ENCODE measurements at regions not wholly inside any gene's neighbourhood (a gene's known extent, or its start where the extent isn't known, plus 50 kb on each side); places are given as distances from the start of the nearest gene placed in this dataset.
"Not testable (repeated sequence)": the region's sequence is repeated elsewhere in the genome, so short reads cannot be mapped to it uniquely, and the experiment has no call there.

DNA sequence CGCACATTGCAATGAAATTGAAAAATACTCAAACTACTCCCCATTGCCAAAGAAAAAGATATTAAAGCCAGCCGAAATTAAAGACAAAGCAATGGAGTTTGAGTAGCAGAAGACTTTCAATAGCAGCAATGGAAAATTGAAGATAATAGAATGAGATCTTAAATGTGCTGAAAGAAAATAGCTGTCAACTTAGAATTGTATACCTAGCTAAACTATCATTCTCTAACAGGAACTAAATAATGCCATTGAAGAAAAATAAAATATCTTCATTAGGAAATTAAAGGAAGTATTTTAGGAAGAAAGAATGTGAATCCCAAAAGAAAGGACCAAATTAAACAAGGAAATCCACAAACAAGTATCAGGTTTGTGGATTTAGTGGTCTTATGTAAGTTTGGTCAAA, 165.6 kb downstream of the USP31 start:
- no peaks in the 10 kb centered on the region for H3K36me3 ChIP-seq (ENCODE audit: control insufficient read depth, insufficient read depth, low read length)
- 0% methylated on average over 2 of the region's 2 CpGs for WGBS (ENCODE audit: insufficient coverage, low coverage, missing lambda C conversion rate)
- in situ Hi-C loops (cut with MboI) (no loop called here), intact Hi-C loops (cut with micrococcal nuclease) (no loop called here)
- peak; percentile 83 for TF ChIP-seq ZFP1 (CRISPR knock-in tag; IDR thresholded peaks at IDR 0.05)
- TF ChIP-seq ZSCAN32 (CRISPR knock-in tag; IDR thresholded peaks at IDR 0.05) = no peak
- H3K27ac ChIP-seq (ENCODE audit: extremely low read depth, low read depth, low read length) = no peak overlapping the region
- H4K20me1 ChIP-seq (replicated peaks; ENCODE audit: control insufficient read depth, insufficient read depth, low read length) = no peaks in the 10 kb centered on the region
- no peaks in the 10 kb centered on the region for H3K27me3 ChIP-seq (ENCODE audit: control insufficient read depth in 2 of 2, insufficient read depth in 2 of 2, low read length in 2 of 2)
- no peak overlapping the region for H3K4me3 ChIP-seq
- no peaks in the 10 kb centered on the region for H3K9me1 ChIP-seq (ENCODE audit: control insufficient read depth, insufficient read depth, low read length)
- H3K79me2 ChIP-seq (ENCODE audit: control insufficient read depth, insufficient read depth, low read length) = no peaks in the 10 kb centered on the region
- H3K9me3 ChIP-seq (replicated peaks; ENCODE audit: control insufficient read depth, insufficient read depth, low read depth, low read length) = peaks cover 3% of the 10 kb centered on the region
- no peak for FAIRE-seq
- BruUV-seq (replicated peaks) = no TSS peak
- H3K4me1 ChIP-seq (replicated peaks in 1 of 2; ENCODE audit: control insufficient read depth in 2 of 2, insufficient read depth in 2 of 2, low read length in 2 of 2) = no peaks in the 10 kb centered on the region
- H2AFZ ChIP-seq (ENCODE audit: low read depth, low read length) = no peak overlapping the region
- CTCF ChIA-PET (ENCODE audit: low intra/inter-chr PET ratio) = no interaction called here
- no peak overlapping the region for H3K4me2 ChIP-seq (ENCODE audit: insufficient read depth, low read length)
- POLR2A ChIA-PET = no interaction called here
- ATAC-seq = no peak
- DNase-seq (ENCODE audit: extremely low read depth in 1 of 4, low spot score in 3 of 4) = no peak
- no peak overlapping the region for H3K9ac ChIP-seq (ENCODE audit: insufficient read depth in 1 of 2, low read depth in 2 of 2, low read length in 2 of 2)

GRCh38 chr16:22980514-22980913, 166.6 kb downstream of the HS3ST2 start:
- POLR2A ChIA-PET; H3K9me1 ChIP-seq (ENCODE audit: control insufficient read depth, insufficient read depth, low read length); in situ Hi-C loops (cut with MboI); H3K27ac ChIP-seq (ENCODE audit: extremely low read depth, low read depth, low read length); H3K79me2 ChIP-seq (ENCODE audit: control insufficient read depth, insufficient read depth, low read length); ATAC-seq; DNase-seq (ENCODE audit: extremely low read depth in 1 of 4, low spot score in 3 of 4); H3K9me3 ChIP-seq (replicated peaks; ENCODE audit: control insufficient read depth, insufficient read depth, low read depth, low read length); H3K27me3 ChIP-seq (ENCODE audit: control insufficient read depth in 2 of 2, insufficient read depth in 2 of 2, low read length in 2 of 2); H3K9ac ChIP-seq (ENCODE audit: insufficient read depth in 1 of 2, low read depth in 2 of 2, low read length in 2 of 2); H3K4me1 ChIP-seq (replicated peaks in 1 of 2; ENCODE audit: control insufficient read depth in 2 of 2, insufficient read depth in 2 of 2, low read length in 2 of 2); H3K4me3 ChIP-seq; H3K4me2 ChIP-seq (ENCODE audit: insufficient read depth, low read length); H2AFZ ChIP-seq (ENCODE audit: low read depth, low read length); FAIRE-seq; intact Hi-C loops (cut with micrococcal nuclease); BruUV-seq (replicated peaks); H4K20me1 ChIP-seq (replicated peaks; ENCODE audit: control insufficient read depth, insufficient read depth, low read length); H3K36me3 ChIP-seq (ENCODE audit: control insufficient read depth, insufficient read depth, low read length); CTCF ChIA-PET (ENCODE audit: low intra/inter-chr PET ratio): not testable (repeated sequence)
- WGBS (ENCODE audit: insufficient coverage, low coverage, missing lambda C conversion rate) = 0% methylated on average over 3 of the region's 3 CpGs
